ENCODE measurements at regions not wholly inside any gene's neighbourhood (a gene's known extent, or its start where the extent isn't known, plus 50 kb on each side); places are given as distances from the start of the nearest gene placed in this dataset.
A peak's percentile ranks its signal among the peaks of the same experiment; 100 is the strongest.

- H3K27ac ChIP-seq (ENCODE audit: low read depth, low read length) = no peak overlapping the region
- no peak overlapping the region for H2BK5ac ChIP-seq (ENCODE audit: low read depth, low read length)
- H3K4me1 ChIP-seq (replicated peaks in 1 of 4; ENCODE audit: control insufficient read depth in 3 of 4, insufficient read depth in 4 of 4, low read length in 3 of 4) = peaks cover 0 to 4% (median 0%) of the 10 kb centered on the region in 4 experiments; a peak in 4 of 7 replicates
- FAIRE-seq (peak; percentile 98), DNase-seq (ENCODE audit: low read depth in 1 of 2, low spot score in 2 of 2) (peak; percentile 57 to 91)
- H3K36me3 ChIP-seq (ENCODE audit: control insufficient read depth in 2 of 4, insufficient read depth in 4 of 4, low read length in 3 of 4) = no peaks in the 10 kb centered on the region
- H4K5ac ChIP-seq (ENCODE audit: insufficient read length, low read depth, low read length) = no peak overlapping the region
- H3K27me3 ChIP-seq (replicated peaks in 1 of 4; ENCODE audit: control insufficient read depth in 3 of 4, extremely low read depth in 1 of 4, insufficient read depth in 3 of 4, low read length in 3 of 4) = no peaks in the 10 kb centered on the region
- no peak overlapping the region for H2BK12ac ChIP-seq (ENCODE audit: low read depth, low read length)
- no peak overlapping the region for H3K4me2 ChIP-seq (ENCODE audit: insufficient read depth in 1 of 2, low read depth in 2 of 2, low read length in 2 of 2)
- WGBS, 2 experiments (ENCODE audit: extremely low coverage in 1 of 2, insufficient coverage in 1 of 2, insufficient read length in 1 of 2, insufficient replicate concordance in 2 of 2, low coverage in 1 of 2, low lambda C conversion rate in 2 of 2, missing lambda C conversion rate in 1 of 2) = 29% methylated on average over 5 of the region's 5 CpGs; no CpG with 5 or more reads in 1 of the 2 experiments
- no peak overlapping the region for H2BK20ac ChIP-seq (ENCODE audit: low read length)
- H3K14ac ChIP-seq (ENCODE audit: insufficient read length) = no peak overlapping the region
- H3K9ac ChIP-seq (replicated peaks in 1 of 4; ENCODE audit: extremely low read depth in 1 of 4, low read depth in 3 of 4, low read length in 3 of 4) = no peak overlapping the region
- H2BK15ac ChIP-seq (ENCODE audit: low read length) = no peak overlapping the region
- H3K56ac ChIP-seq (replicated peaks; ENCODE audit: insufficient read length, low read depth, low read length) = no peak overlapping the region
- H3K23ac ChIP-seq (ENCODE audit: insufficient read length) = no peak overlapping the region
- H2AFZ ChIP-seq (ENCODE audit: low read length) = no peak overlapping the region
- no peaks in the 10 kb centered on the region for H3K79me2 ChIP-seq (ENCODE audit: control insufficient read depth in 1 of 2, insufficient read depth in 2 of 2, low read length in 2 of 2)
- H4K20me1 ChIP-seq (replicated peaks in 1 of 2; ENCODE audit: control insufficient read depth in 1 of 2, insufficient read depth in 2 of 2, low read length in 2 of 2) = no peaks in the 10 kb centered on the region
- no peaks in the 10 kb centered on the region; the same call in 1 of the 2 replicates for H3K23me2 ChIP-seq (ENCODE audit: low read depth, low read length)
- H3K18ac ChIP-seq (ENCODE audit: extremely low read depth, low read length) = no peak overlapping the region
- no peak overlapping the region for H2BK120ac ChIP-seq (replicated peaks; ENCODE audit: low read depth, low read length)
- CTCF ChIA-PET (ENCODE audit: partially characterized antibody) = interaction anchor here (0.7 to 4.0 kb wide), 62 partner anchors 9 to 441 kb away, joined by 3 to 28 read pairs (median 4); no protein-coding TSS in a partner anchor
- POLR2A ChIA-PET (ENCODE audit: partially characterized antibody) = no interaction called here
- H2AK5ac ChIP-seq (ENCODE audit: low read depth, low read length) = no peak overlapping the region
- no peaks in the 10 kb centered on the region for H3K79me1 ChIP-seq (ENCODE audit: low read depth, low read length)
- H4K8ac ChIP-seq (ENCODE audit: extremely low read depth, insufficient read depth, low read length) = no peak overlapping the region
- H4K91ac ChIP-seq (replicated peaks; ENCODE audit: insufficient read length, low read length) = no peak overlapping the region
- no peak overlapping the region for H3K4me3 ChIP-seq (ENCODE audit: extremely low read depth in 1 of 4, insufficient read depth in 2 of 4, low read depth in 3 of 4, low read length in 4 of 4)
- no peaks in the 10 kb centered on the region for H3K9me3 ChIP-seq (ENCODE audit: insufficient read depth in 2 of 2, low read depth in 1 of 2, low read length in 1 of 2)
- no peak overlapping the region for H3K4ac ChIP-seq (replicated peaks; ENCODE audit: insufficient read length, low read depth, low read length)
- TF ChIP-seq POU5F1 (IDR thresholded peaks at IDR 0.05; ENCODE audit: low read depth, low read length) (0 out of 2 replicates have a peak, but pooled peaks have one; percentile 18), ATF2 (IDR thresholded peaks at IDR 0.05; ENCODE audit: low read length) (no peak), SIRT6 (IDR thresholded peaks at IDR 0.05; ENCODE audit: low read length) (no peak), USF2 (IDR thresholded peaks at IDR 0.05; ENCODE audit: low read length) (peak; percentile 37), EZH2 (IDR thresholded peaks at IDR 0.05; ENCODE audit: low read depth, low read length, severe bottlenecking) (no peak), KDM4A (IDR thresholded peaks at IDR 0.05; ENCODE audit: low read depth, low read length, severe bottlenecking) (no peak), CTCF (IDR thresholded peaks at IDR 0.05; ENCODE audit: control extremely low read depth in 1 of 3, insufficient read depth in 1 of 3, low read depth in 1 of 3, low read length in 3 of 3) (peak; percentile 52 to 99 (median 91)), BRCA1 (IDR thresholded peaks at IDR 0.05; ENCODE audit: low read depth, low read length) (no peak), CBX5 (IDR thresholded peaks at IDR 0.05; ENCODE audit: low read depth, low read length) (no peak)
These were observed 476.4 kb downstream of the KDM4C start for GRCh38 chr9:7234144-7234543.

Data from H1 (cell line).